GM12873 (cell line): ENCODE measurements at regions not wholly inside any gene's neighbourhood (a gene's known extent, or its start where the extent isn't known, plus 50 kb on each side); places are given as distances from the start of the nearest gene placed in this dataset.

ENCODE experiments used
- CTCF ChIP-seq: IDR thresholded peaks from 2 replicates; pipeline ENCODE4 v1.5.1; 2012; ENCODE audit warnings: low read depth, mild to moderate bottlenecking, moderate library complexity, low read length, control low read depth; ENCODE audit not compliant: insufficient read depth; ENCODE audit errors: missing control alignments

- TF ChIP-seq CTCF: no peak
These were observed 422.3 kb downstream of the TMEM114 start for GRCh38 chr16:8168016-8168415.

- no peak for TF ChIP-seq CTCF
These were observed 422.9 kb downstream of the TMEM114 start for GRCh38 chr16:8167436-8167835.

GRCh38 chr16:8158051-8158450 is 432.3 kb downstream of the TMEM114 start:
- TF ChIP-seq CTCF: no peak

- TF ChIP-seq CTCF: no peak
These were observed 435.0 kb downstream of the TMEM114 start for GRCh38 chr16:8155275-8155674.

GRCh38 chr16:8146256-8147012 is 443.9 kb downstream of the TMEM114 start:
- TF ChIP-seq CTCF: no peak

GRCh38 chr16:8138666-8139065 is 451.6 kb downstream of the TMEM114 start:
- no peak for TF ChIP-seq CTCF

- no peak for TF ChIP-seq CTCF
These were observed 452.7 kb downstream of the TMEM114 start for GRCh38 chr16:8137606-8138005.
